ENCODE measurements at regions not wholly inside any gene's neighbourhood (a gene's known extent, or its start where the extent isn't known, plus 50 kb on each side); places are given as distances from the start of the nearest gene placed in this dataset.

- no peak for DNase-seq
Observed at GRCh38 chr1:73635021-73635420, 563.0 kb downstream of the LRRIQ3 start.

DNA sequence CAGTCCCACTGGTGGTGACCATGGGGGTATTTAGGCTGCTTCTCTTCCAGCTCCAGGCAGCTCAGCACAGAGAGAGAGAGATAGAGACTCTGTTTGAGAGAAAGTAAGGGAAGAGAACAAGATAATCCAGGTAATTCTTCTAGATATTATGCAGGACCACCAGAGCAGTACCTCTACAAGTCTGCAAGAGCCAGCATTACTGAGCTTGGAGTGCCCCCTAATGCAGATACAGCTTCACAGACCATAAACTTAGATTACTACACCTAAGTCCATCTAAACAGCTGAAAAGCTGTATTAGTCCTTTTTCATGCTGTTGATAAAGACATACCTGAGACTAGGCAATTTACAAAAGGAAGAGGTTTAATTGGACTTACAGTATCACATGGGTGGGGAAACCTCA is 570.3 kb downstream of the LRRIQ3 start:
- DNase-seq, result no peak

GRCh38 chr1:73626326-73626725 is 571.6 kb downstream of the LRRIQ3 start:
- DNase-seq, result no peak

GRCh38 chr1:73623946-73624345 is 574.0 kb downstream of the LRRIQ3 start:
- DNase-seq, result no peak

DNA sequence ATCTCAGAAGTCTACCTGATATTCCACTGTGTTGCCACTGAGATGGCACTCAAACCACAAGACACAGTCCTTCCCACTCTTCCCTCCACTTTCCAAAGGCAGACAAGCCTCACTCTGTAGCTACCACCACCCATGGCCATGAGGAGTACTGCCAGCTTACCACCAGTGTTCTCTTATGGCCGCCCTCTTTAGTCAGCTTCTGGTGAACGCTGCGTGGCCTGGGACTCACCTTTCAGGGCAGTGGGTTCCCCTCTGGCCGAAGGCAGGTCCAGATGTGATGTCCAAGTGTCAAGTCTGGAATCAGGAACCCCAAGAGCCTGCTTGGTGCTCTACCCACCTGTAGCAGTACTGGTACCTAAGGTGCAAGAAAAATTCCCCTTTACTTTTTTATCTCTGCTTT is 580.8 kb downstream of the LRRIQ3 start:
- no peak for DNase-seq

DNA sequence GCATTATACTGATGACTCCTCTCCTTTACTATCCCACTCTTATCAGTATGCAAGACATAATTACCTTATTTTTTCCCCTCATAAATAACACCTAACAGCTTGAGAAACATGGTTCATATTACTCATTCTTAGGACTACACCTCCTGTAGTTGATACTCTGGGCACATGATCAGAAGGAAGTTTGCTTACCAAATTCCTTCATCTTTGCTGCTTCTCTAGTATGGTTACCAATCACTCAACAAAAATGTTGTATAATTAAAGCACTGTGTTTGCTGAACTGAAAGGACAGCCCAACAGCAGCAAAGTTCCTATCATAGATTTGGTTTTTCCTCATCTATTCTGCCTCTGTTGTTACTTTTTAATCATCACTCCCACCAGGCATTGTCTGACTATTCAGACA is 586.3 kb downstream of the LRRIQ3 start:
- DNase-seq, result no peak

DNA sequence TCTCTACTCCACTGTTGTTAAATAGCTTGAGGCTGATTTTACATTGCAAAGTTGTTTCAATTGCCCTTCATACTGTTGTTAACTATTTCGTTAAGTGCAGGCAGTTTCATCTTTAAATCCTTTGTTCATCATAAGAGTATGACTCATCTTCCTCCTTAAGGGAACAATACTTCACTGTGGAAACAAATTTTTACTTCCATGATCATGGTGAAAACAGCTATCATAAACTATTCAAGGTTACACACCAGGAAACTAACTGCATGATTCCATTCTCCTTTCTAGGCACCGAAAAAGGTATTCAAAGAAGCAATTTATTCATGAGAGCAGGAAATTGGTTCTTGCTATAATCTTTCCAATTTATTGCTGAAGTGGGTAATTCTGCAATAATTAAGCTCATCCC is 593.2 kb downstream of the LRRIQ3 start:
- DNase-seq, result no peak

- no peak for DNase-seq
Observed at GRCh38 chr1:73604211-73604610, 593.8 kb downstream of the LRRIQ3 start.

- DNase-seq, result no peak
Observed at GRCh38 chr1:73593804-73594203, 604.2 kb downstream of the LRRIQ3 start.

- no peak for DNase-seq
Observed at GRCh38 chr1:73593364-73593763, 604.6 kb downstream of the LRRIQ3 start.

GRCh38 chr1:73587080-73587479 is 610.9 kb downstream of the LRRIQ3 start:
- no peak for DNase-seq

- DNase-seq, result no peak
Observed at GRCh38 chr1:73577206-73577605, 620.8 kb downstream of the LRRIQ3 start.

DNA sequence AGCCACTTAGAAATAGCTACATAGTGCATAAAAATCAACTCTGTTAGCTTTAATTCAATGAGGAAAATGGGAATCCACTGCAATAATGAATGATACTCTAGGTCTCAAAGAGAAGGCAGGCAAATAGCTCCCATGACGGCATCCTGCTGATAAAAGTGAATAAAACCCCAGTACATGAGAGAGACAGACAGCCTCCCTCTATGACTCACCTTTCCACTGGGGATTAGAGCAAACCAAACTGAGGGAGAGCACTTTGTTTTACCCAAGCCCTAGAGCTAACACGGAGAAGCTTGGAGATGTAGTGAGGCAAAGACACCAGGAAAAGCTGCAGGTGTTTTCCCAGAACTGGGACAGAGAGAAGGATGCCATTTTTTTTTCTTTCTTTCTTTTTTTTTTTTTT is 621.9 kb downstream of the LRRIQ3 start:
- DNase-seq, result no peak

- DNase-seq, result no peak
Observed at GRCh38 chr1:73564294-73564693, 633.7 kb downstream of the LRRIQ3 start.

DNA sequence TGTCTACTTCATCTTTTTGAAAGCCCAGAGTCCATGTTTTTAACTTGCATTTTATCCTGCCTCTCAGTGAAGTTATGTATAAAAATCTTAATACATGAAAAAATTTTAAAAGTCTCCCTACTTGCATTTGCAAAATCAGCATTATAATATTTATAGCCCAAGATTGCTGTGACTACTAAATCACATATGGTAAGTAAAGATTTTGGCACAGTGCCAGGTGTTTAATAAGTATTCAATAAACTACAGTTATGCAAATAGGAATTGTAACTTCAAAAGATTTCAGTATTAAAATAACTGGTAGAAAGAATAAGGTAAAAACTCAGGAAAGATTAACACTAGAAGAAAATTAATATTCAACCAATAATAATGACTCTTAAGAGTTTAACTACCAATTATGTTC is 641.7 kb downstream of the LRRIQ3 start:
- no peak for DNase-seq

DNA sequence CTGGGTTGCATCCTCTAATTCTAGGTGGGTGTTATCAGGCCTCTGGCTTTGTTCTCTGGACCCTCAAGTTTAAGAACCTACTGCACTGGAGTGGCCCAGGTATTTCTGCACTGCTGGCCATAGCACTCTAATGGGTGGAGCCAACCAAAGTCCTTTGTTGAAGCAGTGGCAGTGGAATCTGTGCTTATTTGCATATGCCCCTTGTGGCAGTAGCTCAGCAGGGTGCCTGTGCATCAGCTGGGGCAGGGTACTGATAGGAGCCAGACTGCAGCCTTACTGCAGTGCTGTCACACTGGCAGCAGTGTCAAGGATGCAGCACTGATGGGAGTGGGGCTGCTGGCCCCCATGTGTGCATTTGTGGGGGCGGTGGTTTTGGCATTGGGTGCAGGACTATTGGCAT is 660.6 kb downstream of the LRRIQ3 start:
- no peak for DNase-seq

DNA sequence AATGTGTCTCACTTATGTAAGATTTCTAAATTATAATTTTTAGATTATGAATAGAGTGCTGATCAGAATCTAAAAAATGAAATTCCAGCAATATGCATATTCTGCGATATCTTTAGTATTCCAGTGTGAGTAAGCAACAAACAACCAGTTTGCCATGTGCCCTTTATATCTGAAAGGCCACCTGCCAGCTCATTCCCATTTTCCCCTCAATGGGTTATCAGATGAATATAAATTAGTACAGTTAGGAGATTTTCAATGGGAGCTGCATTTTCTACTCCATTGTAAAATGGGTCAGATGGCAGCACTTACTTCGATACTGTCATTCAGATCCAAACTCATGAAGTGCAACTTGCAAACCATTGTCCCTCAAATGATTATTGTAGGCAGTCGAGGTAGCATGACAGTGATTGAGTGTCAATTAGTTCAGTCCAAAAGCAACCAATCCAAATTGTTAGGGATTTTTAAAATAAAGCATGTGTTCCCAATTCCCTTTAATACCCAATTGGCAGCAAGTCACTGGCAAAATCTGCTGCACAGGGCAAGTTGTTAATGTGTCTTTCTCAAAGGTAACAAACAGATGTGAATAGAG is 680.3 kb downstream of the LRRIQ3 start:
- no peak for DNase-seq

- DNase-seq, result no peak
Observed at GRCh38 chr1:73516451-73516850, 681.5 kb downstream of the LRRIQ3 start.

DNA sequence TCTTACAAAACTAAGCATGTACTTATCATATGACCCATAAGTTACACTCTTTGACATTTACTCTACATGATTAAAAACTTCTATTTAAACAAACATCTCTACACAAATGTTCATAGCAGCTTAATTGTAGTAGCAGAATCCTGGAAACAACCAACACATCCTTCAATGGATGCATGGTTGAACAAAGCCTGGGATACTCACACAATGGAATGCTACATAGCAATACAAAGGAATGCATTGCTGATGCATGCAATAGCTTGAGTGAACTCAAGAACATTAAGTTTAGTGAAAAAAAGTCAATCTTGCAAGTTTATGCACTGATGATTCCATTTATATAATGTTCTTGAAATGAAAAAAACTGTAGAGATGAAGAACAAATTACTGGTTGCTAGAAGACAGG is 686.9 kb downstream of the LRRIQ3 start:
- no peak for DNase-seq

- DNase-seq, result no peak
Observed at GRCh38 chr1:73500154-73500553, 697.8 kb downstream of the LRRIQ3 start.

DNA sequence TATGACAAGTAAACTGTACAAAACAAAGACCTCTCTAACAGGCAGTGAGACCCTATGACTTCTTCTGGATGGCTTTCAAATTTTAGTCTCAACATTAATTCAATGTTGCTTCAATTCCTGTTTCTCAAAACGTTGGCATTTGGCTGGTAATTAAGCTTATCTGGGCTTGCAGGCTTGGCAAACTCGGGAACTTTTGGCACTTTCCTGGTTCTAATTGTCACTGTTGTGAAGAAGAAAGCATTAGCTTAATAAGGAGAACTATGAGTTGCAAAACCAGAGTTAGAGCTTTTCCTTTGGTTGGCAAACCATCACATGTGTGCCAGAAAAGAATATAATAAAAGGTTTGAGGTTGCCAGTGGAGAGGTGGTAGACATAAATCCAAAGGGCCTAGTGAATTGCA is 698.3 kb downstream of the LRRIQ3 start:
- DNase-seq, result no peak

DNA sequence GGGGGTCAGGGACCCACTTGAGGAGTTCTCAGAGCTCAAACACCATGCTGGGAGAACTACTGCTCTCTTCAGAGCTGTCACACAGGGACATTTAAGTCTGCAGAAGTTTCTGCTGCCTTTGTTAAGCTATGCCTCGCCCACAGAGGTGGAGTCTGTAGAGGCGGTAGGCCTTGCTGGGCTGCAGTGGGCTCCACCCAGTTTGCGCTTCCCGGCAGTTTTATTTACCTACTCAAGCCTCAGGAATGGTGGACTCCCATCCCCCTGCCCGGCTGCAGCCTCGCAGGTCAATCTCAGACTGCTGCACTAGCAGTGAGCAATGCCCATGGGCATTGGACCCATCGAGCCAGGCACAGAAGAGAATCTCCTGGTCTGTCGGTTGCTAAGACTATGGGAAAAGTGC is 706.4 kb downstream of the LRRIQ3 start:
- no peak for DNase-seq

- peak; percentile 9 for DNase-seq
Observed at GRCh38 chr1:73475316-73475870, 722.6 kb downstream of the LRRIQ3 start.

DNA sequence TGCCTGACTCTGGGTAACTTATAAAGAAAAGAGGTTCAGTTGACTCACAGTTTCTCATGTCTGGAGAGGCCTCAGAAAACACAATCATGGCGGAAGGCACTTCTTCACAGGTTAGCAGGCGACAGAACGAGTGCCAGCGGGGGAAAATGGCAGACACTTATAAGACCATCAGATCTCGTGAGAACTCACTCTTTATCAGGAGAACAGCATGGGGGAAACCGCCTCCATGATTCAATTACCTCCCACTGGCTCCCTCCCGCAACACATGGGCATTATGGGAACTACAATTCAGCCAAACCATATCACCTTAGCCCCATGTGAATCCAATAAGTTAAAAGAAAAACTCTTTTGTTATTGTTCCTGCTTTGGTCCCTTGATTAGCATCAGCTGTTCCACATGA is 725.2 kb downstream of the LRRIQ3 start:
- DNase-seq, result no peak

GRCh38 chr1:73467731-73468130 is 730.2 kb downstream of the LRRIQ3 start:
- no peak for DNase-seq

DNA sequence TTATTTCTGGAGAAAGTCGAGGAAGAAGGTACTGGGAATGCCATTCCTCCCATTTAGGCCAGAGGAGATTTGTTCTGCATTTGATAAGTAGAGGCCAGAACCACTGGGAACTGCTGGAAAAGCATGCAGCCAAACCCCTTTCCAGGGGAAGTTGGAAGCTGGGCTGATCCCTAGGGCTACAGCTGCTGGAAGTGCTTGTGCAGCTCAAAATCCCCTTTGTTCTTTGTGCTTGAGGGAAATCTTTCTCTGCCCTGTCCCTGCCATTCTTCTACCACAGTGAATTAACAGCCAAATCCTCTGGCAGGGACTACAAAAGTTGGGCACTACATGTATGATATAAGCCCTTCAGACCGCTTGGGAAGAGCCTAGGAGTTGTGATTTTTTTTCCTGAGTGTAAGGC is 734.1 kb downstream of the LRRIQ3 start:
- DNase-seq, result no peak

All from NCI-H1417 treated with DMSO at 0.1 percent for 48 hours (cell line).